DOHH2 (cell line): ENCODE measurements at regions not wholly inside any gene's neighbourhood (a gene's known extent, or its start where the extent isn't known, plus 50 kb on each side); places are given as distances from the start of the nearest gene placed in this dataset.

Experiments
- CTCF ChIP-seq: fragments of 200-600 bp; sonication (generic); IDR thresholded peaks from one replicate; pipeline ENCODE4 v1.5.1; 2014; ENCODE audit warnings: antibody characterized with exemption, mild to moderate bottlenecking, low read depth, low read length; ENCODE audit not compliant: poor library complexity, severe bottlenecking
- EZH2phosphoT487 ChIP-seq: fragments of 200-600 bp; sonication (generic); IDR thresholded peaks from 2 replicates; pipeline ENCODE4 v1.6.1; 2017; ENCODE audit warnings: borderline replicate concordance, mild to moderate bottlenecking, antibody characterized with exemption, low read length, moderate library complexity, mixed read lengths

- TF ChIP-seq CTCF: no peak
- TF ChIP-seq EZH2phosphoT487: no peak
These were observed 117.5 kb upstream of the SFSWAP start for GRCh38 chr12:131593406-131593805.
